GM19025 (cell line): ENCODE measurements at regions not wholly inside any gene's neighbourhood (a gene's known extent, or its start where the extent isn't known, plus 50 kb on each side); places are given as distances from the start of the nearest gene placed in this dataset.
"Not testable (repeated sequence)": the region's sequence is repeated elsewhere in the genome, so short reads cannot be mapped to it uniquely, and the experiment has no call there.

Source experiments
- ATAC-seq: cut with Tn5 transposase; IDR thresholded peaks from one replicate; pipeline ENCODE4 v1.9.1; 2021; ENCODE audit warnings: mild to moderate bottlenecking, low read depth, moderate library complexity; ENCODE audit not compliant: unreplicated experiment

DNA sequence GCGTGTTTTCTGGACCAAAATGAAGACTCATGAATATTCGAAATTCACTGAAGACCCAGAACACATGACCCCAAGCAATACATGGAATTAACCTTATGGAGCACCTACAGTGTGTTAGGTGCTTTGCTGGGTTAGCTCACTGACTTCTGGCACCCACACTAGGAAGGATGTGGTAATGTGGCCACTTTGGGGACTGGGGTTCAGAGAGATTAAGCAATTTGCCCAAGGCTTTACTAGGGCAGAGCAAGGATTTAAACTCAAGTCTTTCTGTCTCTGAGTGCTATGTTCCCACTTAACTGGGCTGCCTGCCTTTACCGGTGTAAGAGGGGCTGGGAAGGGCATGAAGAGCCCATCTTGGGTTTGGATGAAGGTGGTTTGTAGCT, 162.0 kb upstream of the ATP6AP2 start:
- no peak for ATAC-seq

- ATAC-seq: no peak
Measured at GRCh38 chrX:40418146-40418812, 162.5 kb upstream of the ATP6AP2 start.

DNA sequence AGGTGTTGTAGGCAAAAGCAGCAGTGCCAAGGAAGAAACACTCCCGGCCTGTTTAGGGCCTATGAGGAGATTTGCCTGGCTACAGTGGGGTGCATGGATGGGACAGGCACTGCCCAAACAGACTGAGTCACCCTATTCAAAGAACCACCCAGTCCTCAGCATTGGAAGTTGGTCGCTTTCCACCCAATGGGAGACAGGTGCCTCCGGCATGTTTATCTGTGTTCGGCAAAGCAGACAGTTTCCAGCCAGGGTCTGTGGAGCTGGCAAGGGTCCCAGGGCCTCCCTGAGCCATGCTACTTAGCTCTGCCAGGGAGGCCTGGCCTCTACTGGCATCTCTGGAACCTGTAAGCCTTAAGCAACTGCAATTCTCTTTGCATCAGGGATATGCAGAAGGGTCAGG, 165.1 kb upstream of the ATP6AP2 start:
- no peak for ATAC-seq

DNA sequence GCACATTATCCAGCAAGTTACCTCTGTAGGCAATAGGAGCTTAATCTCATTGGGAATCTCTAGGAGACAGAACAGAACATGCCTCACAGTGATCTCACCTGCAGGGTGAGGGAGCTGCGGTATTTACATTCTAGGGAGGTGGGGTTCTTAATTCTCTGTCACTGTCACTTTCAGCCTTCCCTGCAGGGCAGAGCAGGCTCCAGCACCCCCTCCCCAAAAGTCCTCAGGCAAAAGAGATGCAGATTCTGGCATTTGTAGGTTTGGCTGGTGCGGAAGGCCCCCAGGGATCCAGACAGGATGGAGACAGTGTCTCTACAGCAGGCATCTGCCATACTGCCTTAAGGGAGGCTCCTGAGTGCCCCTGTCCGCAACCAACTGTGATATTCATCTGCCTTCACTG, 166.4 kb upstream of the ATP6AP2 start:
- ATAC-seq: no peak

DNA sequence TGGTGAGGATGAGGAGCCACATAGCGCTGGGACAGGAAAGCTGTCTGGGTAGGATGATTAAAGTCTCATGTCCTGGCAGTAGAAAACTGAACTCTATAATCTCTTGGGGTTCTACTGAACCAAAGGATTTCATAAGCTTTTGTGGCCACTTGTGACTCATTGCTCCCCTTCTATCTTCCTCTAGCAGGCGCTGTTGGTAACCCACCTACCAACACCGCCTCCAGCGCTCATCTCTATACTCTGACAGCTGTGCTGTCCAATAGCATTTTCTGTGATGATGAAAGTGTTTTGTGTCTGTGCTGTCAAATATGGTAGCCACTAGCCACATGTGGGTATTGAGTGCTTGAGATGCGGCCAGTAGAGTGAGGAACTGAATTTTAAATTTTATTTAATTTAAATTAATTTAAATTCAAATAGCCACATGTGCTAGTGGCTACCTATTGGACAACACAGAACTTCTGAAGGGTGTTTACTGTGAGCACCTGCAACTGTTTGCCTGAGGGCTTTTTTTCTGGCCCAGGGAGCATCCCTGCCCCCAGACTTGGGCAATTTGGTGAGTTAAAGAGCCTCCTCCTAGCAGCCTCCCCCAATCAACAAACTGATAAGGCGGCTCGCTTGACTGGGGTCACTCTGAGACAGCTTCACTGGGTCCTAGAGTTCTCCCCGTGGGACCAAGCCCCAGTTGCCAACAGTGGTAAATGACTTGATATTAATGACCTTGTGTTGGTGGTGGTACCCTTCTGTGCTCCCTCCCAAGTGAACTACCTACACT, 169.2 kb upstream of the ATP6AP2 start:
- ATAC-seq: no peak

GRCh38 chrX:40410859-40411258, 169.9 kb upstream of the ATP6AP2 start:
- ATAC-seq: no peak

DNA sequence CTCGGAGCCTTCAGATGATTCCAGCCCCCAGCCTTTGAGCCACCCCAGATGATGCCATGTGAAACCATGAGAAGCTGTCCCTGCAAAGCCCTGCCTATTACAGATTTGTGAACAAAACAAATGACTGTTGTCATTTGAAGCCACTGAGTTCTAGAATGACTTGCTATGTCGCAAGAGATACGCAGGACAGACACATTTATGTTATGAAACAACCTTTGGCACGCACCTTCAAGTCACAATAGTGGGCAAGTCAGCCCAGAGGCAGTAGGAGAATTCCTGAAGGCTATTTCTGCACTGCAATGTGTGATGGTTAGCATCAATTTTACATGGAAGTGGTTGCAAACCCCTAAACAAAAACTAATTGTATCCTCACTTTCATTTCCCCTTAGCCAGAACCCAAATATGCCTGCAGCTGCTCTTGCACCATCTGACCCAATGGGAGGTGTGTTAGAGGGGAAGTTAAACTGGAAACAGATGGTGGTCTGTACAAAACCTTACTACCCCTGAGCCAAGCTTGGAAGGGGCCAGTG, 174.4 kb upstream of the ATP6AP2 start:
- peak; percentile 52 for ATAC-seq

DNA sequence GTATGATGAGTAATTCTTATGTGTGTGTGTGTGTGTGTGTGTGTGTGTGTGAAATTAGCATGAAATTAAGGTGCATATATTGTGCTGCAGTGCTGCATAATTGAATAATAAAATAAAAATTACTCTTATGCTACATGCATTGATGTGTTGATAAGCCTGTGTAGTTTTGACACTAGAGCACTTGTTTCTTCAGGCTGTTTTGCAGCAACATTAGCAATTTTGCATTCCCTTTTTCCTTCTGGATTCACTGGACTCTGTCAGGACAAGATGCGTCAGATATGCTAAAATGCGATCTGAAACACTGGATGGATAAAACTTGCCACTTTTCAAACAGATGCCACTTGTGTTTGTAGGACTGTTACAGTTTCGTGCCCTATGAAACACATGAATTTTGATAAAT, 175.4 kb upstream of the ATP6AP2 start:
- ATAC-seq: no peak

GRCh38 chrX:40403757-40404156, 177.0 kb upstream of the ATP6AP2 start:
- no peak for ATAC-seq

GRCh38 chrX:40402831-40403533, 177.8 kb upstream of the ATP6AP2 start:
- ATAC-seq: peak; percentile 68

DNA sequence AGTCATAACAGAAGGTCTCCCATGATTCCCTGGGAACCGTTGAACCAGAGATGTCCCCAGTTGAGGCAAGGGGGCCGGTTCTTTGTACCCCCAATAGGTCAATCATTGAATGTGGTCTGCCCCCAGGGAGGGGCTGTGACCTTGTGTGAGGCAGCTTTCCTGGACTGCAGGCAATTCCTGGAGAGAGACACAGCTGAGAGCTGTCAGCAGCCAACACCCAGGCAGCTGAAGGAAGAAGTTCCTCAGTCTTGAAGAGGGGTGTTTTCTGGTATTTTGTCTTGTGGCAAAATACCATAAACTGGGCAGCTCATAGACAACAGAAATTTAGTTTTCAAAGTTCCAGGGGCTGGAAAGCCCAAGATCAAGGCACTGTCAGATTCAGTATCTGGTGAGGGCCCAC, 185.7 kb upstream of the ATP6AP2 start:
- ATAC-seq: no peak

- ATAC-seq: no peak
Measured at GRCh38 chrX:40394302-40394701, 186.5 kb upstream of the ATP6AP2 start.

- no peak for ATAC-seq
Measured at GRCh38 chrX:40392599-40392998, 188.2 kb upstream of the ATP6AP2 start.

DNA sequence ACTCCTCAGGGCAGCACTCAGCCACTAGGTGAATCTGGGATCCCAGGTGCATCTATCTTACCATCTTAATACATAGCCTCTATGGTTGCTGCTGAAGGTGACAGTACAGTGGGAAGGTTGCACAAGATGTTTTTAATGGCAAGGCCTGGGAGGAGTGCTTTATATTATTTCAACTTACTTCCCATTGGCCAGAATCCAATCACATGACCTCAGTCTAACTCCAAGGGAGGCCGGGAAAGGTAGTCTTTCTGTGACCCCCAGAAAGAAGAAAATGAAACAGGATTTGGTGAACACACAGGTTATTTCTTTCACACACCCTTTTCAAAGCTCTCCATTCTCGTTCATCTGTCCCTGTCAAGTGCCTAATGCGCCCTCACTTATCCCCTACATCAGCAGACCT, 189.1 kb upstream of the ATP6AP2 start:
- no peak for ATAC-seq

GRCh38 chrX:40389555-40389954, 191.2 kb upstream of the ATP6AP2 start:
- no peak for ATAC-seq

DNA sequence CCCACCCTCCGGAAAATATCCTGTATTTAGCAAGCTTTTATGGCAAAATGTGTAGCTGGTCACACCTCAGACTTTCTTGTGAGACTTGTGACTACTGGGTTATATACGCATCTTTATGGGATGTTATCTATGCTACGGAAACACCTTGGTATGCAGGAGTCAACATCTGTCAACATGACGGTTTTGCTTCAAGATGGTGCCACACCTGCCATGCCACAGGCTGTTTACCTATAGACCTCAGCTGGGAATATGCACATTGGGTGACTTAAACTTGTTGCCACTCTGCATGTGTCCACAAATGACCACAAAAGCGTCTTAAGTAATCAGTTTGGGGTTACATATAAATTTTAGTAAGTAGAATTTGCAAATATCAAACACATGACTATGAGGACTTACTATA, 192.3 kb upstream of the ATP6AP2 start:
- ATAC-seq: no peak

- not testable (repeated sequence) for ATAC-seq
Measured at GRCh38 chrX:40387869-40388268, 192.9 kb upstream of the ATP6AP2 start.

DNA sequence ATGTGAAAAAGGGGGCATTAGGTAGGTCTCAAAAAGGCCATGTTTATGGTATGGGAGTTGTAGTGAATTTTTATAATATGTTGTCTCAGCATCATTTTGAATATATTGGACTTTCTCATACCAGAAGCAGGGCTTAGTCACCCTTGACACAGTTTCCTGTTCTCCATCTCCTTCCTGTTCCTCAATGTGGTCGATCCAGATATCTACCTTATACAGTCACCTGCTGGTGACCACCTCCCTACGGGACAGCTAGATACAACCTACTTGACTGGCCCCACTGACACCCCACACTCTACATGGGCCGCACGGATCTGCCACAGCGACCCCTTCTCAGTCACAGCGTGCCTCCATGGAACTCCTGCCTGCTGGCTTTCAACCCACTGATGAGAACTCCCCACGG, 193.5 kb upstream of the ATP6AP2 start:
- ATAC-seq: not testable (repeated sequence)

- no peak for ATAC-seq
Measured at GRCh38 chrX:40385682-40386081, 195.1 kb upstream of the ATP6AP2 start.

DNA sequence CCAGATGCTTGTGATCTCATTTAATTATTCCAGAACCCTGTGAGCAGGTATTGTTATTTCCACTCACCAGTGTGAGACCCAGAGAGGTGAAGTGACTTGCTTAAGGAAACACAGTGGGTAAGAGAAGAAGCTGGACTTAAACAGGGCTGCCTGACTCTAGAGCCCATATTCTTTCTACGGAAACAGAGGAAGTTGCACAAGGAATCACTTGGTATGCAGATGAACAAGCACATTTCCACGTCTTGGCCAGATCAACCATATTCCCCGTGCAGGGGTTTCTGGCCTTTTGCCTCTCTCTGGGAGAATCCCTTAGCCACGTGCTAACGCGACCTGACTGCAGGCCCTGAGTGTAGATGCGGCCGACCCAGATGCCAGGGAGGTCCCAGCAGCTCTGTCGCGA, 195.5 kb upstream of the ATP6AP2 start:
- no peak for ATAC-seq

DNA sequence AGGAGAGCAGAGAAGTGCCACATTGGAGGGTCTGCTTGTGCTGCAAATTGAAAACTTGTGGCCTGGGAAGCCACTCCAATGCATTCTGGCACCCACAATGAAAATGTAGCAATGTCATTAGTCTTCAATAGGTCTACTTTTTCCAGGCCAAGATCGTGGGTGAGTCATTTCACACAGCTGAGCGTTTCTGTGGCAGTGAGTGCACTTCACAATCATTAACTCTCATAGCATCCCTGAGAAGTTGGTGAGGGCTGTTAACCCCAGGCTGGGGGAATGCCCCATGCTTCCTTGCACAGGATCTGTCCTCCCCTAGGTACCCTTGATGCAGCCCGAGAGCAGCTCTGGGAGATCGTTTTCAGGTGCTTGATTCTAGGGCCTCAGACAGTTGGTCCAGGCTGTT, 196.8 kb upstream of the ATP6AP2 start:
- ATAC-seq: no peak
